ENCODE measurements at regions not wholly inside any gene's neighbourhood (a gene's known extent, or its start where the extent isn't known, plus 50 kb on each side); places are given as distances from the start of the nearest gene placed in this dataset.

DNA sequence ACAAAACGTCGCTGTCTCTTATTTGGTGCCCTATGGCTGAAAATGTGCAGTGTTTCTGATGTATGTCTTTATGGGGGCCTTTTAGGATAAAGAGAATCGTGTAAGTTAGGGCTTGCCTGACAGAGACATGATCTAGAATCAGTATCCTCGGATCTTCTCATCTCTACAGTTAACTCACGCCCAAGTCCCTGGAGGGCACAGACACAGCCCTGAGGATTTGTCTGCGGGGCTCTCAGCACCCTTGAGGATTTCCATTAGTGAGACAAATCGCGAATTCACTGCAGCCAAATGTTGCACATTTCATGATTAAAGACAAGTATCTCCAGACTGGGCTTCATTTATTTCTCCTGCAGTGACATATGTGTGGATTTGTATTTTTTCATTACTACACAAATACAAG, 552.7 kb downstream of the C6orf118 start:
- no peak overlapping the region for H2AFZ ChIP-seq (ENCODE audit: low read length)

DNA sequence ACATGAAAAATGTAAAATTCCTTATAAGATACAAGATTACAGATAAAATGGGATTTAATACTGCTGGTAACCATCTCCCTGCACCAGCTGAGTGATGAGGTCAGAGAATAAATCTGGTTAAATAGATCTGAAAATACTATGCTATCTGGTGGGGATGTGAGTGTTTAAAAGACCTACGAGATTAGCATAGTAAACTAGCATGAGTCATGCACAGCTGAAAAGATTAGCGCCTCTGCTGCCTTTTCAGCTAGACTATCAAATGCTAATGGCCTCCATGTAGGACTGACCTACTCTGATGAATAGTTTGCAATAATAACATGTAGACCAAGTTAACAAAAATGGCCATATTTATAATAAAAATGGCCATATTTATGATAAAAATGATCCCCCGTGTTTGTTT, 553.3 kb downstream of the C6orf118 start:
- no peak for TF ChIP-seq EZH2 (optimal IDR thresholded peaks at IDR 0.05; ENCODE audit: low read depth, low read length)
- TF ChIP-seq, protein P1, sequence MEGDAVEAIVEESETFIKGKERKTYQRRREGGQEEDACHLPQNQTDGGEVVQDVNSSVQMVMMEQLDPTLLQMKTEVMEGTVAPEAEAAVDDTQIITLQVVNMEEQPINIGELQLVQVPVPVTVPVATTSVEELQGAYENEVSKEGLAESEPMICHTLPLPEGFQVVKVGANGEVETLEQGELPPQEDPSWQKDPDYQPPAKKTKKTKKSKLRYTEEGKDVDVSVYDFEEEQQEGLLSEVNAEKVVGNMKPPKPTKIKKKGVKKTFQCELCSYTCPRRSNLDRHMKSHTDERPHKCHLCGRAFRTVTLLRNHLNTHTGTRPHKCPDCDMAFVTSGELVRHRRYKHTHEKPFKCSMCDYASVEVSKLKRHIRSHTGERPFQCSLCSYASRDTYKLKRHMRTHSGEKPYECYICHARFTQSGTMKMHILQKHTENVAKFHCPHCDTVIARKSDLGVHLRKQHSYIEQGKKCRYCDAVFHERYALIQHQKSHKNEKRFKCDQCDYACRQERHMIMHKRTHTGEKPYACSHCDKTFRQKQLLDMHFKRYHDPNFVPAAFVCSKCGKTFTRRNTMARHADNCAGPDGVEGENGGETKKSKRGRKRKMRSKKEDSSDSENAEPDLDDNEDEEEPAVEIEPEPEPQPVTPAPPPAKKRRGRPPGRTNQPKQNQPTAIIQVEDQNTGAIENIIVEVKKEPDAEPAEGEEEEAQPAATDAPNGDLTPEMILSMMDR (IDR thresholded peaks at IDR 0.05; ENCODE audit: low read length): no peak
- no peak for TF ChIP-seq EZH2phosphoT487 (IDR thresholded peaks at IDR 0.05; ENCODE audit: low read length)
- Histone ChIP-seq H2AFZ (ENCODE audit: low read length) (no peak overlapping the region), H3K36me3 (replicated peaks; ENCODE audit: insufficient read depth, low read length) (no peaks in the 10 kb centered on the region), H3K27ac (ENCODE audit: low read length) (no peak overlapping the region), H3K9ac (ENCODE audit: low read length) (no peak overlapping the region), H3K9me3 (replicated peaks; ENCODE audit: insufficient read depth, low read length) (no peaks in the 10 kb centered on the region), H3K9me2 (replicated peaks; ENCODE audit: insufficient read depth, low read length) (no peaks in the 10 kb centered on the region), H3K4me3 (ENCODE audit: low read length) (no peak overlapping the region), H4K20me1 (ENCODE audit: insufficient read depth, low read length) (no peaks in the 10 kb centered on the region), H3K4me1 (ENCODE audit: low read length) (no peaks in the 10 kb centered on the region), H3F3A (ENCODE audit: insufficient read depth, low read length) (no peaks in the 10 kb centered on the region), H3K79me2 (ENCODE audit: low read length) (no peaks in the 10 kb centered on the region), H3K4me2 (ENCODE audit: low read depth, low read length) (no peak overlapping the region), H3K27me3 (replicated peaks; ENCODE audit: insufficient read depth, low read length) (no peaks in the 10 kb centered on the region)
- DNase-seq: no peak

More for the DNA sequence above, 552.7 kb downstream of the C6orf118 start:
- Histone ChIP-seq H3K27ac (ENCODE audit: low read length) (no peak overlapping the region), H3K36me3 (replicated peaks; ENCODE audit: insufficient read depth, low read length) (no peaks in the 10 kb centered on the region), H3K4me2 (ENCODE audit: low read depth, low read length) (no peak overlapping the region), H3K9me3 (replicated peaks; ENCODE audit: insufficient read depth, low read length) (no peaks in the 10 kb centered on the region), H3F3A (ENCODE audit: insufficient read depth, low read length) (no peaks in the 10 kb centered on the region), H3K79me2 (ENCODE audit: low read length) (no peaks in the 10 kb centered on the region), H3K27me3 (replicated peaks; ENCODE audit: insufficient read depth, low read length) (no peaks in the 10 kb centered on the region), H3K4me1 (ENCODE audit: low read length) (no peaks in the 10 kb centered on the region), H3K9ac (ENCODE audit: low read length) (no peak overlapping the region), H3K4me3 (ENCODE audit: low read length) (no peak overlapping the region), H3K9me2 (replicated peaks; ENCODE audit: insufficient read depth, low read length) (no peaks in the 10 kb centered on the region), H4K20me1 (ENCODE audit: insufficient read depth, low read length) (no peaks in the 10 kb centered on the region)
- DNase-seq: no peak
- TF ChIP-seq EZH2phosphoT487 (IDR thresholded peaks at IDR 0.05; ENCODE audit: low read length) (no peak), EZH2 (optimal IDR thresholded peaks at IDR 0.05; ENCODE audit: low read depth, low read length) (no peak)
- TF ChIP-seq, protein P1 (IDR thresholded peaks at IDR 0.05; ENCODE audit: low read length): no peak

DNA sequence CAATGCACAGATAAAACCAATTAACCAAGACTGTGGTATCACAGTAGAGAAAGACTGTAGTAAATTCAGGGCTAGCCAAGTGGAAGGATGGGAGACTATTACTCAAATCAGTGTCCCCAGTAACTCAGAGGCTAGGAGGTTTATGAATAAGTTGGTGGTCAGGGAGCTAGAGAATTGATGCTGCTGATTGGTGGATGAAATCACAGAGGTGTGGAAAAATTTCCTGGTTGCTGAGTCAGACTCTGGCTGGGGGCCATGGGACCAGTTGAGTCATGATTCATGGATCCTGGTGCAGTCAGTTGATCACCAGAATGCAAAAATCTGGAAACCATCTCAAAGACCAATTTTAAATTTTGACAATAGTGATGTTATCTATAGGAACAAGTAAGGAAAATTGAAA, 555.9 kb downstream of the C6orf118 start:
- Histone ChIP-seq H2AFZ (ENCODE audit: low read length) (no peak overlapping the region), H3F3A (ENCODE audit: insufficient read depth, low read length) (no peaks in the 10 kb centered on the region), H3K27ac (ENCODE audit: low read length) (no peak overlapping the region), H3K79me2 (ENCODE audit: low read length) (no peaks in the 10 kb centered on the region), H3K9me3 (replicated peaks; ENCODE audit: insufficient read depth, low read length) (no peaks in the 10 kb centered on the region), H3K4me3 (ENCODE audit: low read length) (no peak overlapping the region), H3K4me1 (ENCODE audit: low read length) (no peaks in the 10 kb centered on the region), H3K9ac (ENCODE audit: low read length) (no peak overlapping the region), H3K36me3 (replicated peaks; ENCODE audit: insufficient read depth, low read length) (no peaks in the 10 kb centered on the region), H3K4me2 (ENCODE audit: low read depth, low read length) (no peak overlapping the region), H3K9me2 (replicated peaks; ENCODE audit: insufficient read depth, low read length) (no peaks in the 10 kb centered on the region), H4K20me1 (ENCODE audit: insufficient read depth, low read length) (no peaks in the 10 kb centered on the region), H3K27me3 (replicated peaks; ENCODE audit: insufficient read depth, low read length) (no peaks in the 10 kb centered on the region)
- DNase-seq: no peak
- no peak for TF ChIP-seq EZH2 (optimal IDR thresholded peaks at IDR 0.05; ENCODE audit: low read depth, low read length)
- TF ChIP-seq, protein P1 (IDR thresholded peaks at IDR 0.05; ENCODE audit: low read length): no peak
- no peak for TF ChIP-seq EZH2phosphoT487 (IDR thresholded peaks at IDR 0.05; ENCODE audit: low read length)

Measured in MM.1S (cell line).